DMS 273 treated with DMSO at 0.1 percent for 48 hours (cell line): ENCODE measurements at regions not wholly inside any gene's neighbourhood (a gene's known extent, or its start where the extent isn't known, plus 50 kb on each side); places are given as distances from the start of the nearest gene placed in this dataset.

Source experiments
- DNase-seq: peaks from one replicate; lab custom pipeline; 2025; lab: John Stamatoyannopoulos, UW

DNA sequence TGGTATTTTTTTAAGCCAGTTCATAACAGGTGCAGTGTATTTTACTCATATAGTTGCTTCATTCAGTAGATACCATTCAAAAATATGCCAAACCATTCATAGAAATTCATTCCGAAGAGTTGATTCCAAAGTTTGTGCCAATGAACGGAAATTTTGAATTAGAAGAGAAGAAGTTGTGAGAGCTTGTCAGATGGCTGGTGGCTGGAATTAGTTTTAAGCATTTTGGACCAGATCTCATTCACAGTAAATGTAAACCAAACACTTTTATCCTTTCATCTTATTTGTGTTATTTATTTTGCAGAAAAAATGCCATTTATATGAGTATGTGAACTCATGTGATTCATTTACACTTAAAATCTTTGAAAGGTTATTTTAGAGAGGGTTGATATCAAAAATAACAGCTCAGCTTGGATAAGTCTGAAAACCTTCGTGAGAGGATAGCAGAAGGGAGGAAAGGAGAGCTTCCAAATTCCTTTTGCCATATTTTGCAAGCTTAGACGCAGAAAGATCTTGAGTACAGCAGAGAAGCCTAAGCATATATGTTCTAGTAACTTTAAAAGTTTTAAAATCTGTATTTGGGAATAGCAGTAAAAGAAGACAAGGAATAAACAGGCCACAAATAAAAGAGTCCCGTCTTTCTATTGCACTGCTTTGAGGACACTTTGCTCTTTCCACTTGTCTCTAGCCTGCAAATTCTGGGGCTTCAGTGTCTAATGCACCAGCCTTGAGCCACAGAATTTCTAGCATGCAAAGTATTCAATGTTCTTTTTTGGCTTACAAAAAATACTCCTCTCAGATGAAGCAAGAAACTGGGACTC is 253.6 kb upstream of the FLRT2 start:
- DNase-seq, result no peak

DNA sequence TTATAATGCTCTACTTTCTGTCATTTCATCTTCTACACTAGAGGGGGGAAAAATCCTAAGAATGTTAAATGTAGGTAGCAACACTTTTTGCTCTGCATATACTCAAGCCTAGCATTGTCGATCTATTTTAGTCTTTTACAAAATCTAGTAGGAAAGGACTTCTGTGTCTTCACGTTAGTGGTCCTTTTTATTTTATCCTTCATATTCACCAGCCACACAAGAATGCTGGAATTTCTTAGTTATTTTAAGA is 253.0 kb upstream of the FLRT2 start:
- no peak for DNase-seq

DNA sequence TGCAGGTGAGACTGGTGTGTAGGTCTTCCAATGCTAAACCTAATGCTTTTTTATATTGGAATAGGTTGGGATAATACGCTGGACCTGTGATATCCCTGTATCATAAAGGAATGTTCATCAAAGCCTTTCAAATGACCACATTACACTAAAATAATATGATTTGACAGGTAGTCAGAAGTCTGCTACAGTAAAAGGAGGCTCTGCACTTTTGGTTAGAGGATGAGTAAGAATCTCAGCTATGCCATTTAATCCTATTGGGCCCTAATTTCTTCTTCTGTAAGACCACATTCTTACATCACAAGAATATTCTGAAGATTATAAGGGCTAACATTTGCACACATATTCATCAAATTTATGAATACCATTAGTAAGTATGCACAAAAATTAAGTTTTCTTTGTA is 250.5 kb upstream of the FLRT2 start:
- no peak for DNase-seq

DNA sequence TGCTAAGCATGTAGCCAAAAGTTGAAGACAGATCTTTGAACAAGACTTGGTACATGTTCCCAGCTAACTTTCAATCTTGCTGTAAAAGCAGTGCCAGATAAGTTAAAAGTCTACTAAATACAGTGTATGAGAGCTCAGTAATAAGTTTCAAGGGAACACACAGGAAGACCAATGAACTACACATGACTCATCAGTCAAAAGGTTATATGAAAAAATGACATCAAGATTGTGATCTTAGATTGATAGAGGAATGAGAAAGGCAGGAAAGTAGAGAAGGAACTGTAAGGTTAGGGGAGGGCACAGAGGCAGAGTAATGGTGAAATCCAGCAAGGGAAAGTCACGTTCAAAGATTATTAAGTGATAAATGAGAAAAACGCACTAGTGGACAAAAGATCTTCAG is 249.9 kb upstream of the FLRT2 start:
- no peak for DNase-seq

DNA sequence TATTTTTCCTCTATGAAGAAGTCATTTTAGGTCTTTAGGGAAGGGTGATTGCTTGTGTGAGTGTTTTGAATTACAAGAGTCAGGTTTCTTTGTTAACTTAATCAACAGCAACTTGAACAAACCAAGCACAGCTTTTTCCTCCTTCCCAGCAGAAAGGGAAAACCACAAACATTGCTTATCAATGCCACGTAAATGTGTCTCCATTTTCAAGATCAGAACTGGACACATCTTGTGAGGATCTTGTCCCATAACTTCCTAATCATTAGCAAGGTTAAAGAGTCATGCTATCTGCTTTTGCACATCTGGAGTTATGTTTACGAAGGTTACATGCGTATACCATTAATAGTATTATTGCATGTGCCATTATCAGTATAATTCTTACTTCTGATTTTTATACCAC is 248.0 kb upstream of the FLRT2 start:
- no peak for DNase-seq

DNA sequence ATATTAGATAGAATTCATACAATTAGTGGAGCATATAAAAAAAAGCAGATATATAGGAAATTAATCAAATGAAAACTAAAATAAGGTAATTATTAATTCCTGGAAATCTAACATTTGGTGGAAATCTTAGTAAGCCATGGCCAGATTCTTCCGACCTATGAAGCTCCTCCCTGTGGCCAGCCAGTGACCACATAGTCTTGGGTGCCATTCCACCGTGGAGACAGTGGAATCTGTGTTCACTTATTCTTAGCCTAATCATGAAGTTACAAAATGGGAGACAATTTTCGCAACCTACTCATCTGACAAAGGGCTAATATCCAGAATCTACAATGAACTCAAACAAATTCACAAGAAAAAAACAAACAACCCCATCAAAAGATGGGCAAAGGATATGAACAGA is 241.9 kb upstream of the FLRT2 start:
- DNase-seq, result no peak

DNA sequence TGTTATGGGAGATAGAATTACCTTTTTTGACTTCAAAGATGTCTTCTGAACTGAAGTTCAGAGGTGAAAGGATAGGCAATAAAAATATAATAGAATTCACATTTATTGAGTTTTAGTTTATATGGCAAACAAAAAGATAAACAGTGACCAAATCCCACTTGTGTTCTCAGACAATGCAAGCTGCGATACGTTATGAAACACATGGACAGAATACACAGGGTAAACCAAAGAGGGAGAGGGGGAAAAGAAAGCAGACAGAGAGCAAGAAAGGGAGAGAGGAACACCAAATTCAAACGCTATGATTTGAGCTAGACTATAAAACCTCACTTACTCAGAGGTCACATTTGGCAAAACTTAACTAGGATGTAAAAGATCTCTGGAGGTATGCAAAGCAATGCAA is 238.2 kb upstream of the FLRT2 start:
- no peak for DNase-seq

DNA sequence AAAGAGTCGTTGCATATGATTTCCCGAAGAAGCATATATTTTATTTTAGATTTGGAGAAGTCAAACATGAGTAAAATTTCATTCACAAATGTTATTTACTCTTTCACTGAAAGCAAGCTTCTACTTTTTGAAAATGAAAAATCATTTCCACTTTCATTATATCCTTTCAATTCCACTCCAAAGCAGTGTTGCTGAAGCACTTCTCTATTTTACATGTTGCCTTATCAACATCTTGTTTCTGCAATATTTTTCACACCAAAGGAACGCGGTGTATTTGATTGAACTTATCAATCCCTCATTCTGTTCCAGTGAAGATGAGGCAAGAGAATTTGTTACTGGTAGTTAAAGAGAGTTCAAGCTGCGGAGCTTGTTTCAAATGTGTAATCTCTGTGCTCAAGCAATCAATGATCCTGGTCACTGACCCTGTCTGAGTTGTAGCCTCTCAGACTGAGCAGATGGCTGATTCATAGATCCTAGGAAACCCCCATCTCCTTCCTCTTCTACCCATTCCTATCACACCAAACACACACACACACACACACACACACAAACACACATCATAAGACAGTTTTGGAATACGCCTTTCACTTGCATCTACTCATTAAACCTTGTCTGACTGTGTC is 236.2 kb upstream of the FLRT2 start:
- DNase-seq, result no peak

DNA sequence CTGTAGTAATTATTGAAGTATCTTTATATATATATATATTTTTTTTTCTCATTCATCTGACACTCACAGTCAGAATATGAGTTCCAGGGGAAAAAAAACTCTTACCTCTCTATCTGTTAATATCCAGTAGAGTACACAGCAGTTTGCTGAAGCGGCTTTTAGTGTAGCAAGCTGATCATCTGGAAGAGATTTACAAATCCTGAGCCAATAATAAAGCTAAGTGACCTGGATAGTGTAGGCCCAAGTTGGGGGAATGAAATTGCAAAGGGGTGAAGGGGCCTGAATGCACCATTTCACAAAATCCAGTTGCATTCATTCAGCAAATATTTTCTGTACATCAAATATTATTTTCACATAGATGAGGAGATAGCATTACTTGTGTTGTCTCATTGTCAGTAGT is 234.6 kb upstream of the FLRT2 start:
- no peak for DNase-seq

DNA sequence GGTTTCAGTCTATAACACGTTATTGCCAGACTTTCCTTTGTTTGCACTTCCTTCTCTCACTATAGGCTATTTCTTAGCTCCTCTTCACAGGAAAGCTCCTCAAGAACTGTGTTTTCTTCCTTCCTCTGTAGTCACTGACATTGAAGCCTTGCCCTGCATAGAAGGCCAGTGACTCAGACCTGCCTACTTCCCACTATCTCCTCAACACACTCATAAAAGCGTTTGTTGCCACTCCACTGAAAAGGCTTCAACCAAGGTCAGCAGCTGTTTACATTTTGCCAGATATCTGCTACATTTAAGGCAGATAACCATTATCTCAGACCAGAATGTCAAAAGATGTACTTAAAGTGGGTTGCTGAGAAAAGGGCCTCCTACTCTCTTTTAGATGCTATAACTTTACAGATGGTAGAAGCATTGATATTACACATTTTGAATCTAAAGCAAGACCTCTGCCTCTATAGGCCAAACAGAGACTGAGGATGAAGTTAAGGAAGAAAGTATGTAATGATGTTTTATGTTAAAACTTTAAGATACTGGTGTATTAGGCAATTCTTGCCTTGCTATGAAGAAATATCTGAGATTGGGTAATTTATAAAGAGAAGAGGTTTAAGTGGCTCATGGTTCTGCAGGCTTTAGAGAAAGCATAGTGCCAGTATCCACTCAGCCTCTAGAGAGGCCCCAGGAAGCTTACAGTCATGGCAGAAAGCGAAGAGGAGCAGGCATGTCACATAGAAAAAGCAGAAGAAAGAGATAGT is 233.3 kb upstream of the FLRT2 start:
- no peak for DNase-seq

DNA sequence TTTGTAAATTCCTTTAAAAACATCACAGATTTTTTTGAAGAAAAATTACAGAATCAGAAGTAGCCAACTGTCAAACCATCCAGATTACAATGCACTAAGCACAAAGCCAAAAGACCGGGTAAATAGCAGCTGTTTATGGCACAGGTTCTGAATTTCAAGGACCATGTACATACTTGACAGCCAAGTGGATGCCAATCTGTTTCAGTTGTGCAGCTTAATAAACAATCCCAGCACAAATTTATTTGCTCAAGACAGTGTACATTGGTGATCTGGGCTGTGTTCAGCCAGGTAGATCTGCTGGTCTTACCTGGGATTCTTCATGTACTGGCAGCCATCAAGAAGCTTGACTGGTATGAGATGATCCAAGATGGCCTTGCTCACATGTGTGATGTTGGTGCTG is 229.8 kb upstream of the FLRT2 start:
- DNase-seq, result no peak

DNA sequence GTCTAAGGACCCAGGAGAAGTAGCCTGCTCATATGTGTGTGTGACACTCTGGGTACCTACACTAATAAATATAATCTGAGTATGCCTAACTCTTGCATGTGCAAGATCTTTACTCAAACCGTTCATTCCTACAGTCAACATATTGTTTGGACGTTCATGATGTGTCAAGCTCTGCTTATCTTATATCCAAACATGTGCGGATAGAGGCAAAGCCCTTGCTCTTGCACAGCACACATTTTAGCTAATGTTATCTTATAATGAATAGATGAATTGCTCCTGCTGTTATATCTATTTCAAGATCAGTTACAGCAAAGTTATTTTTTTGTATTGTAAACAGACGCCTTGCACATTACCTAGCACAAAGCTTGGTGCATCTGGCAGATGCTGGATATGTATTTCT is 228.4 kb upstream of the FLRT2 start:
- DNase-seq, result no peak

DNA sequence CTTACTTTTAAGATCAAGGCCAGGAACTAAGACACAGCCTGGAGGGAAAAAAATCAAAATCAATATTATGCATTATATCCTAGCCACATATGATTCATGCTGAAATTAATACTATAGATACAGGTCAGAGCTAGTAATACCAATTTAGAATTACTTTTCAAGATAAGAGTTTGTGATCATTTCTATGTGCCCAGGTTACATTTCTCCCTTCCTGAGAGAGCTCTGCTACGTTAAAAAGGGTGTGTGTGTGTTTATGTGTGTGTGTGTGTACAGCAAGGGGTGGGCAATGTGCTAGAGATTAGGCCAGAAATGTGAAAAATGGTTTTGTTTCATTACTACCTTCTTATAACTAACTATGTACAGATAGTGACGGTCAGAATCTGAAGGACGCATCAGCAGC is 223.9 kb upstream of the FLRT2 start:
- no peak for DNase-seq

DNA sequence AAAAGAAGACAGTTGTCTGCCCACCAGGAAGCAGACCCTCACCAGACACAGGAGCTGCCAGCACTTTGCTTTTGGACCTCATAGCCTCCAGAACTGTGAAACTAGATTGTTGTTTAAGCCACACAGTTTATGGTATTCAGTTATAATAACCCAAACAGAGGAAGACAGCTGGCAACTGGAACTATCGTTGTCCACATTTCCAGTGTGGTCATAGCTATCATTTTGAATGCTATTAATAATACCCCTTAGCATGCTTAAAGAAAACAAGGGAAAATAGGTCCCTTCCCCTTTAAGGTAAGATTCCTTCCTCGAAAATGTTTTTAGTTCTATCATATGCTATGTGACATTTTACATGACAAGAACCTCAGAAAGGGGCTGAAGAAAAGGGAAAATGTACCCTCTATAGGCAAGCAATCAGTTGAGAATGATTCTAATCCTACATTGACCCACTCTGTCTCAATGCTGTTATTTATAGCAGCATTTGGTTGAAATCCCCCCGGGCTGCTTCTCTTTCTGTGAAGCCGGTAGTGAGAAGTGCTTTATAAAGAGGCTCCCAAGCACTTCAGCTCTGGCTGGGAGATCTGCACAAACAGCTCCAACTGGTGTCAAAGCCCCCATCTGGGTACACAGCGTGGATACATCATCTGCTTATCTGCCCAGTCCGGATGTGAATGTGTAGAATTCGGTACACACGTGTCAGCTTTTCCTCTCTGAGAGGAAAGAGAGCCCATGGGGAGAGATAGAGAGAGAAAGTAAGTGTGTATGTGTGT is 221.2 kb upstream of the FLRT2 start:
- DNase-seq, result no peak

DNA sequence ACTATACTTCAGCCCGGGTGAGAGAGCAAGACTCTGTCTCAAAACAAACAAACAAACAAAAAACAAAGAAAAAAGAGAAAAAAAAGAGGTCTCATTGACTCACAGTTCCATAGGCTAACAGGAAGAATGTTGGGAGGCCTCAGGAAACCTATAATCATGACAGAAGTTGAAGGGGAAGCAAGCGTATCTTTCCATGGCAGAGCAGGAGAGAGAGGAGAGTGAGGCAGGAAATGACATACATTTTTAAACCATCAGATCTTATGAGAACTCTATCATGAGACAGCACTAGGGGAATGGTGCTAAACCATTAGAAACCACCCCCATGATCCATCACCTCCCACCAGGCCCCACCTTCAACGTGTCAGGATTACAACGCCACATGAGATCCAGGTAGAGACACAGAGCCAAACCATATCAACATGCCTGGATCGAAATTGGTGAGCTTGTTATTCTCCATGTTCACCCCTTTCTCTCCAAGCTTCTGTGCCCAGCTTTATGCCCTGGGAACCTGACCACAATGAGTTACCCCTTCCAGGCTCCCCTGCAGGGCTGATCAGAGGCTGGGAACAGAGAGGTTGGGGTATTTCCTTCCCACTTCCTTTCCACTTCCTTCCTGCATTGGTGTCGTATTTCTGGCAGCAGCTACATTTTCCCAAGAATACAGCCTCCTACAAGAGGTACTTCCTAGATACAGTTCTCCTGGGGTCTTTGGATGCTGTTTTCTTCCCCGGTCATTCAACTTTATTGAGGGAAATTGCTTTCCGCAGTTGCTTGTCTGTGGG is 219.3 kb upstream of the FLRT2 start:
- DNase-seq, result no peak

DNA sequence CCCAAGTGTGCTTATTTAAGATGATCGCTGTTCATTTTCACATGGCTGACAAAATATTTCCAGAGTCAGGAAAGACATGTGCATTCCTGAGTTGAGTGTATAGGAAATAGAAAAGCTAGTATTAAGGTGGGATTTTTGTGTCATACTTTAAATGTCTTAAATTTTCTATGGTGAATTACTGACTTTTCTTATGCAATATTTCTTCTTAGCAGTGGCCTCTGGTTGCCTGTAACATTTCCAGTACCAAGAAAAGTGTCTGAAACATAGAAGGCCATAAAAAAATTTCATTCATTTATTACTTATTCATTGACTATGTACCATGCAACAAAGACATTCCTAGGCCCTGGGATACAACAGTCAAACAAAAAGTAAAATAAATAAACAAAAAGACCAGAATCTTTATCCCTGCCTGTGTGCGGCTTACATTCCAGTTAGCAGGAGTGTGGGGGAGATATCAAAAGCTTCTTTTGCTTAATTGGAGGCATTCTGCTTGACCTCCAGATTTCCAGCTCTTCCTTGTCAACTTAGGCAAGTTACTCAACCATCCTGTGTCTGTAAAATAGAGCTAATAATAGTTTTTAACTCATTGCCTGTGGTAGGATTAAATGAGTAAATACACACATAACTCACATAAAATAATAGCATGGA is 216.3 kb upstream of the FLRT2 start:
- DNase-seq, result no peak

DNA sequence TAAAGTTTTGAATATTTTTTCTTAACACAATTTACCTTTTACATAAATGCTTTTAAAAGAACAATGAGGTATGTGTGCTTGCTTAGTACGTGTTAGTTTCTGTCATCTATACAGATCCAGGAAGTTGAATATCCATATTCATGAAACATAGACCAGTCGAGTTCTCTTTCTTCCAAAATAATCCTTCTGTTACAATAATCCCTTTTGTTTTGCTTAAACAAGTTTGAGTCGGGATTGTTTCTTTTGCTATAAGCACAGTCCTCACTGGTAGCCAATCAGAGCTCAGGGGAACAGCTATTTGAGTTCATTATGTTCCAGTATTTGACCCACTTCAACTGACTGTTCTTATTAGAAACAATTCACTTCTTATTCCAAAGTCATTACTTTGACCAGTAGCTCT is 214.7 kb upstream of the FLRT2 start:
- DNase-seq, result no peak

DNA sequence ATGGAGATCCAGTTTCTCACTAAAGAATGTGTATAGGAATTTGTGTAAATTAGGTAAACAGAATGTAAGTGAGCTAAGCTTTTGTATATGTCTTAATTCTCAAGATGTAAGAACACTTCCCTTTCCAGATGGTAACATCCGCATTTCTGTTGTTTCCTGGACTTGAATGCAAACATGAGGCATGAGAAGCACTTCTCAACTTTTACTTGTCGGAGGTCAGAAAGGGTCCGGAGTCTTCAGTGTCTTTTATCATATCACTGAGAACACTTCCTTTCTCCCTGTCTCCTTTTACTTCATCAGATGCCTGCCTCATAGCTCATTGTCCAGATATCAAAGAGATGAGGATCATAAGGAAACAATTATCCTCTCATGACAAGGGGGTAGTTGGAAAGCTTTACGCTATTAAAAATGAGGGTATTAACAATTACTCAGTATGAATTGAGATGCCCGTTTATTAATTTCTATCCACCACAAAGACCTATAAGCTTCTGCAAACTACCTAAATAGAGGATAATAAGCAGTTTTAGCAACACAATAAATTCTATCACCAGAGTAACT is 214.1 kb upstream of the FLRT2 start:
- DNase-seq, result no peak

DNA sequence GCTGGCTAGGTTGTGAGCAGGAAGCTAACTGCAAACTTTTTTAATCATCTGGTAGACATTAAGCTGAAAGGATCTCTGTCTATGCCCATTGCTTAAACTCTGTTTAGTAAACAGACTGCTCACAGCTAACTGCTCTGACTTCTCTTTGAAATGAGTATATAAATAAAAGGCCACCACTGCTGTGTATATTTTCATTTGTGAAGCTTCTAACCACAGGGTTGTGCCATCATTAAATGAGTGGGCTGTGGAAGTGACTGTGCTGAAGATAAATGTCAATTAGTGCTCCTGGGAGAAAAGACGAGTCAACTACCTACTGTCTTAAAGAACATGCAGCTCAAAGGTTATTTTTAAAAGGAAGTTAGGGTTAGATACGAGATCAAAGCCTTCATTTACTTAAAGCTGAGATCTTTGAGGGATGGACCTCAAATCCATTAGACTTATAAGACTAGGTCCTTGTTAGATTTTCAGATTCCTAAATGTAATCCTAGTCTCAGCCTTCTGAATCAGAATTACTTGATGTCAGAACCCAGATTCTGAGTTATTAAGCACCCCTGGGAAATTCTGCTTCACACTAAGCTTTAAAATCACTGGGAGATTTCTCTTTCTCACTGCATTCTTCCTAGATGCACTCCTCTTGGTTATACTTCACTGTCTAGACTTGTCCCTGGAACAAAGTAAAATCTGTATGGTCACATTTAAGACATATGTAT is 213.1 kb upstream of the FLRT2 start:
- DNase-seq, result no peak

DNA sequence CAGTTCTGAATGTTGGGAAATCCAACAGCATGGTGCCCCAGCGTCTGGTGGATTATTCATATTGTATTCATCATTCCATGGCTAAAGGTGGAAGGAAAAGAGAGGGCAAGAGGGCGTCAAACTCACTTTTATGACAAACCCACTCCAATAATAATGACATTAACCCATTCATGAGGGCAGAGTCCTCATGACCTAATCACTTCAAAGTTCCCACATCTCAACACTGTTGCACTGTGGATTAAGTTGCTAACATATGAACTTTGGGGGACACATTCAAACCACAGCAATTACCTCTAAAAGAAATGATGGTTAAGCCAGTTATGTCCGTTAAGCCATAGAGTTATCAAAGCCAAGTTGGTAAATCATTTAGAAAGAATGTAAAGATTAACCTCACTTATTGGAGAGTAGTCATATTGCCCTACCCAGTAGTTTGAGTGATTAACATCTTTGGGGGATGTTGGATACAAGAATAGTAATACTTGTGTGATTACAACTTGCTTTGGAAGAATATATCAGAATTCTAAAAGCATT is 212.4 kb upstream of the FLRT2 start:
- DNase-seq, result no peak
